ENCODE measurements at regions not wholly inside any gene's neighbourhood (a gene's known extent, or its start where the extent isn't known, plus 50 kb on each side); places are given as distances from the start of the nearest gene placed in this dataset.

- no peak for TF ChIP-seq CTCF (conservative IDR thresholded peaks at IDR 0.05; ENCODE audit: low read length)
- no peak for TF ChIP-seq EZH2phosphoT487 (IDR thresholded peaks at IDR 0.05; ENCODE audit: borderline replicate concordance)
These were observed 668.3 kb downstream of the IPMK start for GRCh38 chr10:57599440-57599839.
